Common myeloid progenitor, CD34-positive (primary cell): ENCODE measurements at regions not wholly inside any gene's neighbourhood (a gene's known extent, or its start where the extent isn't known, plus 50 kb on each side); places are given as distances from the start of the nearest gene placed in this dataset.

ENCODE experiments used
- CTCF ChIA-PET: fragments of 350-600 bp; sonication (Branson Sonifier 250); formaldehyde crosslinking; loops from one replicate; lab custom pipeline; 2021; ENCODE audit warnings: antibody characterized with exemption; lab: Charles Lee
- POLR2A ChIA-PET: fragments of 350-600 bp; sonication (Branson Sonifier 250); formaldehyde crosslinking; loops from one replicate; lab custom pipeline; 2021; ENCODE audit warnings: antibody characterized with exemption; lab: Charles Lee
- DNase-seq, 3 donors: peaks; one replicate each; pipeline versions ENCODE4 v3.0.0 to v3.0.0-alpha.2; 2013
- H3K27ac ChIP-seq, 2 experiments: 1 replicate in 1 of 2; 2 replicates in 1 of 2; pipeline ENCODE4 v1.7.0; 2013; ENCODE audit warnings: inconsistent platforms in 2 of 2, low read length in 2 of 2, mild to moderate bottlenecking in 2 of 2, low read depth in 1 of 2, moderate library complexity in 1 of 2; ENCODE audit not compliant: severe bottlenecking in 2 of 2, insufficient read depth in 1 of 2, poor library complexity in 1 of 2
- H3K27me3 ChIP-seq, 5 experiments: replicated peaks in 2 of 5; 1 replicate in 3 of 5; 2 replicates in 2 of 5; pipeline versions ENCODE4 v1.6.1 to v1.7.0; 2013; ENCODE audit warnings: low read length in 4 of 5, mild to moderate bottlenecking in 2 of 5, moderate library complexity in 2 of 5, inconsistent platforms in 1 of 5; ENCODE audit not compliant: insufficient read depth in 5 of 5, control insufficient read depth in 4 of 5
- H3K36me3 ChIP-seq, 4 experiments: 1 replicate in 2 of 4; 2 replicates in 2 of 4; pipeline versions ENCODE4 v1.6.1 to v1.7.0; 2013; ENCODE audit warnings: low read length in 3 of 4, control low read depth in 1 of 4, mild to moderate bottlenecking in 1 of 4; ENCODE audit not compliant: control insufficient read depth in 4 of 4, insufficient read depth in 4 of 4
- H3K4me1 ChIP-seq, 4 experiments: 1 replicate in 3 of 4; 2 replicates in 1 of 4; pipeline versions ENCODE4 v1.6.1 to v1.7.1; 2013; ENCODE audit warnings: low read length in 3 of 4, mild to moderate bottlenecking in 3 of 4, control low read depth in 1 of 4, inconsistent platforms in 1 of 4, moderate library complexity in 1 of 4; ENCODE audit not compliant: control insufficient read depth in 4 of 4, insufficient read depth in 4 of 4; ENCODE audit errors: control extremely low read depth in 1 of 4
- H3K4me3 ChIP-seq, 7 experiments: 1 replicate in 4 of 7; 2 replicates in 3 of 7; pipeline versions ENCODE4 v1.5.1 to v1.7.0; 2013; ENCODE audit warnings: mild to moderate bottlenecking in 7 of 7, low read length in 6 of 7, moderate library complexity in 6 of 7, inconsistent platforms in 2 of 7, low read depth in 2 of 7, control low read depth in 1 of 7; ENCODE audit not compliant: insufficient read depth in 4 of 7, control insufficient read depth in 1 of 7; ENCODE audit errors: extremely low read depth in 1 of 7
- H3K9me3 ChIP-seq, 5 experiments: 1 replicate in 4 of 5; 2 replicates in 1 of 5; pipeline versions ENCODE4 v1.6.1 to v1.7.1; 2013; ENCODE audit warnings: low read length in 4 of 5, mild to moderate bottlenecking in 2 of 5, inconsistent platforms in 1 of 5, low read depth in 1 of 5, moderate library complexity in 1 of 5; ENCODE audit not compliant: control insufficient read depth in 4 of 5, insufficient read depth in 2 of 5; ENCODE audit errors: control extremely low read depth in 1 of 5
- WGBS: methylation state at CpG from one replicate; pipeline ENCODE4 v1.1.5; 2013; ENCODE audit not compliant: insufficient coverage; 5-methylcytosine and 5-hydroxymethylcytosine counted together

- CTCF ChIA-PET, result no interaction called here
- Histone ChIP-seq H3K4me1 (no peaks in the 10 kb centered on the region), H3K4me3 (no peak overlapping the region), H3K27me3 (peaks cover 0 to 35% (median 10%) of the 10 kb centered on the region in 5 experiments), H3K36me3 (no peaks in the 10 kb centered on the region), H3K27ac (no peak overlapping the region), H3K9me3 (no peaks in the 10 kb centered on the region)
- POLR2A ChIA-PET, result no interaction called here
- peak in 1 of 3 donors; percentile 38 for DNase-seq
- WGBS, result 97% methylated on average over 5 of the region's 8 CpGs
Observed at GRCh38 chr12:113744802-113745395, 221.2 kb downstream of the RBM19 start.

- Histone ChIP-seq H3K9me3 (no peaks in the 10 kb centered on the region), H3K4me3 (no peak overlapping the region), H3K27me3 (peaks cover 0 to 22% (median 7%) of the 10 kb centered on the region in 5 experiments), H3K36me3 (no peaks in the 10 kb centered on the region), H3K4me1 (no peaks in the 10 kb centered on the region), H3K27ac (no peak overlapping the region)
- 91% methylated on average over 7 of the region's 8 CpGs for WGBS
- CTCF ChIA-PET, result no interaction called here
- no peak for DNase-seq
- POLR2A ChIA-PET, result no interaction called here
Observed at GRCh38 chr12:113742801-113743200, 223.3 kb downstream of the RBM19 start.

- WGBS, result no CpG with 5 or more reads among the region's 1 CpG
- Histone ChIP-seq H3K4me3 (no peak overlapping the region), H3K27me3 (peaks cover 0 to 9% (median 4%) of the 10 kb centered on the region in 5 experiments), H3K27ac (no peak overlapping the region), H3K9me3 (peaks cover 0 to 2% (median 0%) of the 10 kb centered on the region in 5 experiments), H3K4me1 (peaks cover 0 to 6% (median under 1%) of the 10 kb centered on the region in 4 experiments), H3K36me3 (no peaks in the 10 kb centered on the region)
- ChIA-PET POLR2A (interaction anchor here (0.5 kb wide), 1 partner anchor 80 kb away, joined by 5 read pairs; no protein-coding TSS in a partner anchor), CTCF (no interaction called here)
- DNase-seq, result no peak
Observed at GRCh38 chr12:113740699-113741098, 225.4 kb downstream of the RBM19 start.

- Histone ChIP-seq H3K9me3 (peaks cover 0 to 2% (median 0%) of the 10 kb centered on the region in 5 experiments), H3K4me1 (peaks cover 0 to 15% (median 2%) of the 10 kb centered on the region in 4 experiments), H3K27ac (no peak overlapping the region), H3K27me3 (peaks cover 0 to 14% (median 0%) of the 10 kb centered on the region in 5 experiments), H3K36me3 (no peaks in the 10 kb centered on the region), H3K4me3 (peak overlapping the region in 1 of 7 experiments; percentile 38)
- WGBS, result 41% methylated on average over 8 of the region's 17 CpGs
- no peak for DNase-seq
- ChIA-PET POLR2A (no interaction called here), CTCF (no interaction called here)
Observed at GRCh38 chr12:113735131-113735530, 231.0 kb downstream of the RBM19 start.

- Histone ChIP-seq H3K4me1 (peaks cover 0 to 15% (median 2%) of the 10 kb centered on the region in 4 experiments), H3K27me3 (peaks cover 0 to 14% (median 0%) of the 10 kb centered on the region in 5 experiments), H3K27ac (no peak overlapping the region), H3K9me3 (peaks cover 0 to 2% (median 0%) of the 10 kb centered on the region in 5 experiments), H3K4me3 (no peak overlapping the region), H3K36me3 (no peaks in the 10 kb centered on the region)
- 100% methylated on average over 1 of the region's 3 CpGs for WGBS
- DNase-seq, result no peak
- POLR2A ChIA-PET, result no interaction called here
- CTCF ChIA-PET, result no interaction called here
Observed at GRCh38 chr12:113734503-113734902, 231.6 kb downstream of the RBM19 start.

- H3K27me3 ChIP-seq, result peaks cover 0 to 12% (median 2%) of the 10 kb centered on the region in 5 experiments
- DNase-seq, result no peak
- H3K9me3 ChIP-seq, result peaks cover 0 to 2% (median 0%) of the 10 kb centered on the region in 5 experiments
- ChIA-PET POLR2A (no interaction called here), CTCF (no interaction called here)
- H3K27ac ChIP-seq, result no peak overlapping the region
- no peaks in the 10 kb centered on the region for H3K36me3 ChIP-seq
- peaks cover 0 to 15% (median 2%) of the 10 kb centered on the region in 4 experiments for H3K4me1 ChIP-seq
- WGBS, result 92% methylated on average over 4 of the region's 4 CpGs
- H3K4me3 ChIP-seq, result no peak overlapping the region
Observed at GRCh38 chr12:113732916-113733315, 233.2 kb downstream of the RBM19 start.

- CTCF ChIA-PET, result no interaction called here
- 100% methylated on average over 1 of the region's 1 CpG for WGBS
- DNase-seq, result no peak
- H3K36me3 ChIP-seq, result no peaks in the 10 kb centered on the region
- H3K4me3 ChIP-seq, result no peak overlapping the region
- H3K27me3 ChIP-seq, result peaks cover 0 to 29% (median 2%) of the 10 kb centered on the region in 5 experiments
- no peaks in the 10 kb centered on the region for H3K4me1 ChIP-seq
- POLR2A ChIA-PET, result no interaction called here
- H3K9me3 ChIP-seq, result peaks cover 0 to 6% (median 0%) of the 10 kb centered on the region in 5 experiments
- no peak overlapping the region for H3K27ac ChIP-seq
Observed at GRCh38 chr12:113727651-113728061, 238.5 kb downstream of the RBM19 start.
